Kidney (tissue), 13 donors: ENCODE measurements at regions not wholly inside any gene's neighbourhood (a gene's known extent, or its start where the extent isn't known, plus 50 kb on each side); places are given as distances from the start of the nearest gene placed in this dataset.

Source experiments
- DNase-seq, 5 donors: peaks; one replicate each; pipeline ENCODE4 v3.0.0-alpha.2; 2013 to 2020
- FAIRE-seq: peaks from 2 replicates; lab custom pipeline; 2012; peaks lifted over from hg19 to GRCh38; lab: Jason Lieb, UNC
- H3K27ac ChIP-seq, 2 donors: one replicate each; pipeline ENCODE4 v1.7.0; 2013; ENCODE audit warnings: low read depth in 2 of 2, low read length in 2 of 2, inconsistent platforms in 1 of 2
- H3K27me3 ChIP-seq: one replicate; pipeline ENCODE4 v1.7.1; 2013; ENCODE audit warnings: low read length, inconsistent platforms; ENCODE audit not compliant: control insufficient read depth, insufficient read depth
- H3K36me3 ChIP-seq, 3 donors: one replicate each; pipeline versions ENCODE4 v1.7.0 to v1.7.1; 2013; ENCODE audit warnings: low read length in 3 of 3, control low read depth in 1 of 3, inconsistent platforms in 1 of 3; ENCODE audit not compliant: insufficient read depth in 3 of 3, control insufficient read depth in 2 of 3
- H3K4me1 ChIP-seq, 3 donors: one replicate each; pipeline versions ENCODE4 v1.7.0 to v1.7.1; 2013; ENCODE audit warnings: low read length in 3 of 3, inconsistent platforms in 1 of 3, low read depth in 1 of 3; ENCODE audit not compliant: control insufficient read depth in 2 of 3, insufficient read depth in 2 of 3
- H3K4me3 ChIP-seq, 3 donors: one replicate each; pipeline versions ENCODE4 v1.7.0 to v1.8.1; 2013; ENCODE audit warnings: low read length in 3 of 3, control low read depth in 1 of 3, inconsistent platforms in 1 of 3
- H3K9ac ChIP-seq, 3 donors: one replicate each; pipeline versions ENCODE4 v1.7.0 to v1.7.1; 2013; ENCODE audit warnings: low read length in 3 of 3, control low read depth in 1 of 3, inconsistent platforms in 1 of 3
- H3K9me3 ChIP-seq, 3 donors: one replicate each; pipeline versions ENCODE4 v1.7.0 to v1.7.1; 2013; ENCODE audit warnings: low read length in 3 of 3, control low read depth in 1 of 3, inconsistent platforms in 1 of 3; ENCODE audit not compliant: control insufficient read depth in 2 of 3, insufficient read depth in 1 of 3
- intact Hi-C: fragments of 100-400 bp; cut with DNase I; formaldehyde crosslinking; loops from one replicate; pipeline ENCODE4 v1.11.1; 2022
- TF ChIP-seq, protein P1 (sequence below): IDR thresholded peaks from 3 replicates; pipeline ENCODE4 v1.5.1; 2012; ENCODE audit warnings: mild to moderate bottlenecking, moderate library complexity, borderline replicate concordance; ENCODE audit not compliant: insufficient read depth; ENCODE audit errors: extremely low read depth
- donor health status: control.
- donor health status: control.
- donor health status: control.
- donor health status: control.
- donor health status: control.
- donor health status: DM: yes; HTN: yes; CAD: no.
- donor health status: Normal renal cell carcinoma (clear cell type).

DNA sequence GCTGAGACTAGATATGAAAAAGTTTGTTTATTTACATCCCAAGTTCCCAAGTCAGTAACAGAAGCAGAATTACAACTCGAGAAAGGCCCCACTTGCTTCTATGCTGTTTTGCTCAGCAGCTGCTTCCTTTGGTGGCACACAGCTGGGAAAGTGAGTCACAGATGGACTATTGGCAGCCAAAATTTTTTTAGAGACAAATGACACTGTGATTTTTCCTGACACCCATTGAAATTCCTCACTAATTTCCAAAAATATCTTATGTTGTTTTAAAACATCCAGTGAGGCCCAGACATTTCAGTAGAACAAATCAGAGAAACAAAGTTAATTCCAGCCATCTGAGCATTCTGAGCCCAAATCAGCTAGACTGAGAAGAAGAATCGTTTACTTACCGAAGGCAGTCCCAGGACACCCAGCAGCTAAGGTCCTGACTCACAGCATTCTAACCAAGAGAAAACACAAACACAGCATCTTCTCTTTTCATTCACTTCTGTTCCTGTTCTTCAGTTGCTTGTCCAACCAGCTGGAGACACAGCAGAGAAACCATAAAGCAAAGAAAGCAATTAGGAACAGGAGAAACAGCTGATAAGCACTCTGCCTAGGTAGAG lies 188.3 kb downstream of the DAD1 start:
- Histone ChIP-seq H3K4me3 (no peak overlapping the region), H3K9me3 (no peaks in the 10 kb centered on the region), H3K36me3 (no peaks in the 10 kb centered on the region), H3K27me3 (no peaks in the 10 kb centered on the region), H3K27ac (no peak overlapping the region), H3K4me1 (no peaks in the 10 kb centered on the region), H3K9ac (no peak overlapping the region)
- FAIRE-seq, result no peak
- DNase-seq, result no peak
- intact Hi-C loops, result no loop called here
- TF ChIP-seq, protein P1, sequence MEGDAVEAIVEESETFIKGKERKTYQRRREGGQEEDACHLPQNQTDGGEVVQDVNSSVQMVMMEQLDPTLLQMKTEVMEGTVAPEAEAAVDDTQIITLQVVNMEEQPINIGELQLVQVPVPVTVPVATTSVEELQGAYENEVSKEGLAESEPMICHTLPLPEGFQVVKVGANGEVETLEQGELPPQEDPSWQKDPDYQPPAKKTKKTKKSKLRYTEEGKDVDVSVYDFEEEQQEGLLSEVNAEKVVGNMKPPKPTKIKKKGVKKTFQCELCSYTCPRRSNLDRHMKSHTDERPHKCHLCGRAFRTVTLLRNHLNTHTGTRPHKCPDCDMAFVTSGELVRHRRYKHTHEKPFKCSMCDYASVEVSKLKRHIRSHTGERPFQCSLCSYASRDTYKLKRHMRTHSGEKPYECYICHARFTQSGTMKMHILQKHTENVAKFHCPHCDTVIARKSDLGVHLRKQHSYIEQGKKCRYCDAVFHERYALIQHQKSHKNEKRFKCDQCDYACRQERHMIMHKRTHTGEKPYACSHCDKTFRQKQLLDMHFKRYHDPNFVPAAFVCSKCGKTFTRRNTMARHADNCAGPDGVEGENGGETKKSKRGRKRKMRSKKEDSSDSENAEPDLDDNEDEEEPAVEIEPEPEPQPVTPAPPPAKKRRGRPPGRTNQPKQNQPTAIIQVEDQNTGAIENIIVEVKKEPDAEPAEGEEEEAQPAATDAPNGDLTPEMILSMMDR, result no peak

DNA sequence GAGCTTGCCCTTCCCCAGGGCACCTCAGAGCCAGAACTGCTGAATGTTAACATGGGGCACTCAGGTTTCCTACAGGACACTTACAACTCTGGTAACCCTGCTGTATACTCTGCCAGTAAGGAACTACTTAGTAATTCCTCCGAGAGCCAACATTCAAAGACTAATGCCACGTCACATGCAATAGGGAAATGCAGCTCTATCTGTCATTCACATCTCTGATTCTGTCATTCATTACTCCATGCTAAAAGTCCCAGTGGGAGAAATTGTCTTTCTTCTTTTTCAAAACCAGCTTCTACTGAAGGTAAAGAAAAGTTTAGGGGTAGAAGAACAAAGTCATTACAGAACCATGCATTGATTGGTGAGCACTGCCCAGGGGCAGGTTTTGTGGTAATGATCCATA lies 189.2 kb downstream of the DAD1 start:
- no peak overlapping the region for H3K4me3 ChIP-seq
- H3K4me1 ChIP-seq, result no peaks in the 10 kb centered on the region
- intact Hi-C loops, result loop anchor here (10.0 kb wide), 1 partner anchor 155 kb away; no protein-coding TSS in a partner anchor
- no peak overlapping the region for H3K27ac ChIP-seq
- FAIRE-seq (no peak), DNase-seq (no peak)
- no peaks in the 10 kb centered on the region for H3K9me3 ChIP-seq
- no peaks in the 10 kb centered on the region for H3K27me3 ChIP-seq
- H3K9ac ChIP-seq, result no peak overlapping the region
- H3K36me3 ChIP-seq, result no peaks in the 10 kb centered on the region
- TF ChIP-seq, protein P1, result no peak

DNA sequence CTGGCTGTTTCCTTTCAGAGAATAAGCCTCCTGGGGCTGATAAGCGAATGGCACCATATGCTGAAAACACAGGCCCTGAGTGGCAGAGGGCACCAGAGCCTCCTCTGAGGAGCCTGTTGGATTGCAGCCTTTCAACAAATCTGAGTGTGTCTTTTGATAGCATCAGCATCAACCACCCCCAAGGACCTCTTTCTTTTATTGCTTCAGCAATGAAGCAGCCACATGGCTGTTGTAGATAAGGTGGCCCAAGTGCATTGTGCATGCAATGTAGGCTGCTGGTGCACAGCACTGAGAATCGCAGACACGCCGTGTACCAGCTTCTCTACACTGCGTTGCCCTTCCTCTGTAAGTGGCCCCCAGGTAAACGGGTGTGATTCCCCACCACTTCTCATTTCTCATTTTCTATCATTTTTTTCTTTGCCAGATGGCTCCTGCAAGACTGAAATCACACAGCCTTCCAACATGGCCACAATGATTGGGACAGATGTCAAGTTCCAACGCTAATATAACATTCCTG lies 191.7 kb downstream of the DAD1 start:
- Histone ChIP-seq H3K4me3 (no peak overlapping the region), H3K27ac (no peak overlapping the region), H3K4me1 (peaks cover 0 to 6% (median 0%) of the 10 kb centered on the region in 3 donors), H3K27me3 (no peaks in the 10 kb centered on the region), H3K36me3 (no peaks in the 10 kb centered on the region), H3K9me3 (no peaks in the 10 kb centered on the region), H3K9ac (no peak overlapping the region)
- TF ChIP-seq, protein P1, result no peak
- intact Hi-C loops, result loop anchor here (10.0 kb wide), 1 partner anchor 158 kb away; no protein-coding TSS in a partner anchor
- FAIRE-seq (no peak), DNase-seq (no peak)
